ENCODE measurements at regions not wholly inside any gene's neighbourhood (a gene's known extent, or its start where the extent isn't known, plus 50 kb on each side); places are given as distances from the start of the nearest gene placed in this dataset.

- no peaks in the 10 kb centered on the region for H3K36me3 Mint-ChIP-seq (ENCODE audit: low read depth)
- no peaks in the 10 kb centered on the region for H3K9me3 Mint-ChIP-seq
- H3K4me1 Mint-ChIP-seq (ENCODE audit: low read depth): no peaks in the 10 kb centered on the region
- H3K27me3 Mint-ChIP-seq (ENCODE audit: low read depth): no peaks in the 10 kb centered on the region
- no peak overlapping the region for H3K4me3 Mint-ChIP-seq
- H3K27ac Mint-ChIP-seq: no peak overlapping the region
Measured at GRCh38 chr18:73318739-73319479, 451.1 kb upstream of the NETO1 start.

DNA sequence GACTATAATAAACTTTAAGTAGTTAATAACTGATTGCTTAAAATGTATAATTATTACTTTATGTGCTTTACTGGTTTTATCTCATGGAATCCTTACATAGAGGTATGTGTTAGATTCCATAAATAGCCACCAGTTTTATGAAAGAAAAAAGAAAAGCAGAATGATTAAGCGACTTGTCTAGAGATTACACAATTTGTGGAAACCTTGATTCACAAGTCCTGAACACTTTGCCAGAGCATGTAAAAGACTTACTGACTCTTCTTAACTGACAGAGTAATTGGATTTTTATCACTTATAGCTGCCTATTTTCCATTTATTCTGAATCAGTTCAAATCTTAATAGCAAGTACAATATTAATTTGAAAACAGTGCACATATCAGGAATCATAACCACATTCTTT is 448.7 kb upstream of the NETO1 start:
- H3K36me3 Mint-ChIP-seq (ENCODE audit: low read depth): no peaks in the 10 kb centered on the region
- no peaks in the 10 kb centered on the region for H3K4me1 Mint-ChIP-seq (ENCODE audit: low read depth)
- H3K27me3 Mint-ChIP-seq (ENCODE audit: low read depth): no peaks in the 10 kb centered on the region

DNA sequence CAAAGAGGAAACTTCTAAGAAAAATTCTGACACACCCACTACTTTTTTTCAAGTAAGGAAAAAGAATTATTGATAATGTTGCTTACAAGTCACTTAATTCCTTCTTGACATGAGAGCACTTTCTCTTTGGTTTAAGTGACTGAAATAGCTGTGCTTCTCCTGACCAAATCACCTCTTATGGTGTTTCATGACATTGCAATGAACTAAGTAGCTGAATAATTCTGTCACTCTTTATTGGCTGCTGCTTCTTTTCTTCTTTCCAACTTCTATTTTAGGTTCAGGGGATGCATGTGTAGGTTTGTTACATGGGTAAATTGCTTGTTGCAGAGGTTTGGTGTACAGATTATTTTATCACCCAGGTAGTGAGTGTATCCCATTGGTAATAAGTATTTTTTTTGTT is 447.6 kb upstream of the NETO1 start:
- Mint-ChIP-seq H3K9me3 (no peaks in the 10 kb centered on the region), H3K4me3 (no peak overlapping the region), H3K27ac (no peak overlapping the region), H3K4me1 (ENCODE audit: low read depth) (no peaks in the 10 kb centered on the region), H3K36me3 (ENCODE audit: low read depth) (no peaks in the 10 kb centered on the region), H3K27me3 (ENCODE audit: low read depth) (no peaks in the 10 kb centered on the region)

More for the DNA sequence above, 448.7 kb upstream of the NETO1 start:
- H3K9me3 Mint-ChIP-seq: no peaks in the 10 kb centered on the region
- no peak overlapping the region for H3K27ac Mint-ChIP-seq
- no peak overlapping the region for H3K4me3 Mint-ChIP-seq

GRCh38 chr18:73313476-73313875 is 445.7 kb upstream of the NETO1 start:
- Mint-ChIP-seq H3K27ac (no peak overlapping the region), H3K4me1 (ENCODE audit: low read depth) (no peaks in the 10 kb centered on the region), H3K36me3 (ENCODE audit: low read depth) (no peaks in the 10 kb centered on the region), H3K27me3 (ENCODE audit: low read depth) (no peaks in the 10 kb centered on the region), H3K4me3 (no peak overlapping the region), H3K9me3 (no peaks in the 10 kb centered on the region)

DNA sequence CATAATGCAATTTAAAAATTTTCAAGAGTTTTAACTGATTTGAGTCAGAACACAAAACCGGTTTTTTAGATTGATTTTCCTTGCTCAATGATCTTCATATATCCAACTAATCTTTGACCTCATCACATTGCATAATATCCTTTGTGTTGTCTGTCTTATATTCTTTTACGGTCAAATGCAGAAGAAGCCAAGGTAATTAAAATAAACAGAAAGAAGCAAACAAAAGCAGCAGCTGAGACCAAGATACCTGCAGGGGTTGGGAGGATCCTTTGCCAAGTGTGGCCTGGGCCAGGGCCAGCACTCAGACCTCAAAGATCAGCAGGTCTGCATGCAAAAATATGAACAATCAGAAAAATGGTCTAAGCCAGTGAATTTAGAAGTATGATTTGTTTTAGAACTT is 428.9 kb upstream of the NETO1 start:
- no peak overlapping the region for H3K4me3 Mint-ChIP-seq
- no peaks in the 10 kb centered on the region for H3K9me3 Mint-ChIP-seq
- H3K27me3 Mint-ChIP-seq (ENCODE audit: low read depth): no peaks in the 10 kb centered on the region
- H3K36me3 Mint-ChIP-seq (ENCODE audit: low read depth): no peaks in the 10 kb centered on the region
- no peaks in the 10 kb centered on the region for H3K4me1 Mint-ChIP-seq (ENCODE audit: low read depth)
- no peak overlapping the region for H3K27ac Mint-ChIP-seq

- Mint-ChIP-seq H3K27me3 (ENCODE audit: low read depth) (no peaks in the 10 kb centered on the region), H3K4me1 (ENCODE audit: low read depth) (no peaks in the 10 kb centered on the region), H3K36me3 (ENCODE audit: low read depth) (no peaks in the 10 kb centered on the region), H3K27ac (no peak overlapping the region), H3K9me3 (no peaks in the 10 kb centered on the region), H3K4me3 (no peak overlapping the region)
Measured at GRCh38 chr18:73292156-73292555, 424.4 kb upstream of the NETO1 start.

- H3K27ac Mint-ChIP-seq: no peak overlapping the region
- H3K4me1 Mint-ChIP-seq (ENCODE audit: low read depth): no peaks in the 10 kb centered on the region
- H3K27me3 Mint-ChIP-seq (ENCODE audit: low read depth): no peaks in the 10 kb centered on the region
Measured at GRCh38 chr18:73288813-73289212, 421.0 kb upstream of the NETO1 start.

DNA sequence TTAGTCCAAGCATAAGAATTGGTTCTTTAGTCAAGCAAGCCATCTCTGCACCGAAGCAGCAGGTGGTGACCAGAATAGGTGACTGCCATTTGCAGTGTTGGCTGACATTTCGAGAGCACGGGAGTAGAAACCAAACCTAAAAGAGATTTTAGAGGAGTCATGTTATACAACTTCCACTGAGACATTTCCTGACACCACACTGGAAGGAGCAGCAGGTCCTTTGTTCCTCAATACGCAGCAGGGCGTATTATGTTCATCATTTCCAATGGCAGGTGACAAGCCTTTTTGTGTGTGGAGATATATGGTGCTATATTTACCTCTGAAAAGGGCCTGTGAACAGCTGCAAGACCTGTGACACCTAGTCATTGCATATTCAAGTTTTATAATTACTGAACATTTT is 418.8 kb upstream of the NETO1 start:
- Mint-ChIP-seq H3K4me1 (ENCODE audit: low read depth) (no peaks in the 10 kb centered on the region), H3K36me3 (ENCODE audit: low read depth) (no peaks in the 10 kb centered on the region), H3K9me3 (no peaks in the 10 kb centered on the region), H3K4me3 (no peak overlapping the region), H3K27me3 (ENCODE audit: low read depth) (no peaks in the 10 kb centered on the region), H3K27ac (no peak overlapping the region)

More at GRCh38 chr18:73288813-73289212, 421.0 kb upstream of the NETO1 start:
- Mint-ChIP-seq H3K9me3 (no peaks in the 10 kb centered on the region), H3K4me3 (no peak overlapping the region), H3K36me3 (ENCODE audit: low read depth) (no peaks in the 10 kb centered on the region)

GRCh38 chr18:73283788-73284187 is 416.0 kb upstream of the NETO1 start:
- no peak overlapping the region for H3K4me3 Mint-ChIP-seq
- H3K9me3 Mint-ChIP-seq: no peaks in the 10 kb centered on the region
- H3K36me3 Mint-ChIP-seq (ENCODE audit: low read depth): no peaks in the 10 kb centered on the region
- H3K27me3 Mint-ChIP-seq (ENCODE audit: low read depth): no peaks in the 10 kb centered on the region
- no peaks in the 10 kb centered on the region for H3K4me1 Mint-ChIP-seq (ENCODE audit: low read depth)
- H3K27ac Mint-ChIP-seq: no peak overlapping the region

GRCh38 chr18:73283032-73283431 is 415.2 kb upstream of the NETO1 start:
- no peaks in the 10 kb centered on the region for H3K36me3 Mint-ChIP-seq (ENCODE audit: low read depth)
- no peaks in the 10 kb centered on the region for H3K27me3 Mint-ChIP-seq (ENCODE audit: low read depth)
- H3K27ac Mint-ChIP-seq: no peak overlapping the region
- no peaks in the 10 kb centered on the region for H3K4me1 Mint-ChIP-seq (ENCODE audit: low read depth)
- H3K4me3 Mint-ChIP-seq: no peak overlapping the region
- H3K9me3 Mint-ChIP-seq: no peaks in the 10 kb centered on the region

DNA sequence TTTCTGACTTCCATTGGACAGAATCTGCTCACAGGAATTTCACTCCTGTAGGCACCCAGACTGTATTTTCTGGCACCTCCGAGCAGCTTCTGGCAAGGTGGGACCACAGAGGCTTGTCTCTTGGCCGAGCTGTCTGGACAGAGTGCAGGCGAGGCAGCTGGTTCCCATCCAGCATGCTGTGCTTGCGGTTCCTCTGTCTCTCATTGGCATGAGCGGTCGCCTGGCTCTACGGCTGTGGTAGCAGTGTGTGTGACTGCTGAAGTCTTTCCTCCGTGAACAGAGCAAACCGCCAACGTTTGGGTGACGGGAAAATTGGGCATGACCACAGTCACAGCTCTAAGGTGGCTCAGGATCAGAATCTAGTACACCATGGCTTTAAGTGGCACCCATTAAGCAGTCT is 411.7 kb upstream of the NETO1 start:
- no peaks in the 10 kb centered on the region for H3K36me3 Mint-ChIP-seq (ENCODE audit: low read depth)
- H3K27me3 Mint-ChIP-seq (ENCODE audit: low read depth): no peaks in the 10 kb centered on the region
- no peaks in the 10 kb centered on the region for H3K4me1 Mint-ChIP-seq (ENCODE audit: low read depth)
- no peaks in the 10 kb centered on the region for H3K9me3 Mint-ChIP-seq
- H3K4me3 Mint-ChIP-seq: no peak overlapping the region
- no peak overlapping the region for H3K27ac Mint-ChIP-seq

GRCh38 chr18:73274812-73275621 is 407.2 kb upstream of the NETO1 start:
- Mint-ChIP-seq H3K27ac (no peak overlapping the region), H3K4me1 (ENCODE audit: low read depth) (no peaks in the 10 kb centered on the region), H3K9me3 (no peaks in the 10 kb centered on the region), H3K36me3 (ENCODE audit: low read depth) (no peaks in the 10 kb centered on the region), H3K27me3 (ENCODE audit: low read depth) (no peaks in the 10 kb centered on the region), H3K4me3 (no peak overlapping the region)

DNA sequence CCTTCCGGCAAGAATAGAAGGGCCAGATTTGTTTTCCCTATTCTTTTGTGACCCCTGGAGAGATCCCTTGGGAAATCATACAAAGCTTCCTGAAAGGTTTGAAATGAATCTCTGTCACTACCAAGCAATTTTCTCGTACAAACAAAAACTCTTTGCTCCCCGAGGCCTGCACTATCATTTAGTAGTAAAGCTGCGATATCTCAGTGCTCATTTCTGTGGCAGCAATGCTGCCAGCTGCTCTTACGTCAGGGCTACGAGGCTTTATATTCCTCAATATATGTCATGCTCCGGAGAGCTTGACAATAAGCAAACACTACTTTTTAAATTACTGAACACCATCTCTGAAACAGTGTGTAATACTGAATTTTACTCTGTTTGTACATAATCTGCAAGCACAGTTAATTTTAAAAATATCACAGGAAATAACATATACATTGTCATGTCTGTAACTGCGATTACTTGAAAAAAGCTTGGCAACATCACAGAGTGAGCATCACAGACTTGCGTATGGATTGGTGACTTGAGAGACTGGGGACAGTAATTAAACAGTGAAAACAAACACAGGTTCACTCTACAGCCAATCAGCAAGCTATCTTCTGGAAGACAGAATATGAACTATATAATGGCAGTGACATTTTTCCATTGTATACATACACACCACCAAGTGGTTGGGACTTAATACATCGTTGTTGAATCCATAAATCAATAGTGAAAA is 403.3 kb upstream of the NETO1 start:
- no peak overlapping the region for H3K4me3 Mint-ChIP-seq
- H3K27me3 Mint-ChIP-seq (ENCODE audit: low read depth): no peaks in the 10 kb centered on the region
- H3K27ac Mint-ChIP-seq: no peak overlapping the region
- H3K4me1 Mint-ChIP-seq (ENCODE audit: low read depth): no peaks in the 10 kb centered on the region
- H3K36me3 Mint-ChIP-seq (ENCODE audit: low read depth): no peaks in the 10 kb centered on the region
- H3K9me3 Mint-ChIP-seq: no peaks in the 10 kb centered on the region

DNA sequence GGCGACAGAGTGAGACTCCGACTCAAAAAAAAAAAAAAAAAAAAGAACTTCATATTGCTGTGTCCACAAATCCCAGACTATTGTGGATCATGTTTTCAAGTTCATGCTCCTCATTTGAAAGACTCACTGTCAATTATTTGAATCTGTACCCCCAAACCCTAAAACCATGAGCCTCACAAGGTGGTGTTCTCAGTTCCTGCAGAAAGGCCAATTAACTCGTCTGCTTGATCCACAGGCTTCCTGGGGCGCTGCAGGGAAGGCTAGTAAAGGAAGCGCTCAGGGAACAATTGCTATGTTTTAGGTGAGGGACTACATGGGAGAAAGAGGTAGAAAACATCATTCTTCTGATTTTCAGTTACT is 396.8 kb upstream of the NETO1 start:
- no peaks in the 10 kb centered on the region for H3K36me3 Mint-ChIP-seq (ENCODE audit: low read depth)
- H3K9me3 Mint-ChIP-seq: no peaks in the 10 kb centered on the region
- H3K27ac Mint-ChIP-seq: no peak overlapping the region
- H3K4me1 Mint-ChIP-seq (ENCODE audit: low read depth): no peaks in the 10 kb centered on the region
- H3K4me3 Mint-ChIP-seq: no peak overlapping the region
- no peaks in the 10 kb centered on the region for H3K27me3 Mint-ChIP-seq (ENCODE audit: low read depth)

DNA sequence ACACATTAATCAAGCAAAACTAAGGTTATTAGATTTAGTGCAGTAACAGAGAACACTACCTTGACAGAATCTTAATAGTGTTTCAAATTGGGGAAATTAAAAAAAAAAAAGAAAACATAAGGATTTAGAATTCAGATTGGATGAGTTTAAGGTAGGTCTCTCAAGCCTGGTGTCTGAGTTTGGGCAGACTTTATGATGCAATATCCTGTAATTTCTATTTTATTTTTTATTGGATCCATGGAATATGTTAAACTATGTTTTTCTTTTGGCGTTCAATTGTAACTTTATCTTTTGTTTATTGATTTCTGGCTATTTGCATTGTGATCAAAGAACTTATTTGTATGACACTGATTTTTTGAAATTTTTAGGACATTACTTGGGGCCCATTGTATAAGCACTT is 394.1 kb upstream of the NETO1 start:
- no peak overlapping the region for H3K4me3 Mint-ChIP-seq
- no peaks in the 10 kb centered on the region for H3K27me3 Mint-ChIP-seq (ENCODE audit: low read depth)
- H3K27ac Mint-ChIP-seq: no peak overlapping the region
- no peaks in the 10 kb centered on the region for H3K9me3 Mint-ChIP-seq
- no peaks in the 10 kb centered on the region for H3K36me3 Mint-ChIP-seq (ENCODE audit: low read depth)
- no peaks in the 10 kb centered on the region for H3K4me1 Mint-ChIP-seq (ENCODE audit: low read depth)

All from T-helper 1 cell treated with Interleukin-12 subunit alpha and Interleukin-12 subunit beta and Interleukin-4 antibody, amounts not matched to agents 30 μg/mL and 1 μg/mL, for 36 hours (primary cell).